ENCODE measurements at regions not wholly inside any gene's neighbourhood (a gene's known extent, or its start where the extent isn't known, plus 50 kb on each side); places are given as distances from the start of the nearest gene placed in this dataset.

GRCh38 chrX:11887175-11887574 lies 129.1 kb downstream of the MSL3 start:
- TF ChIP-seq EZH2 (IDR thresholded peaks at IDR 0.05; ENCODE audit: borderline replicate concordance, low read depth, low read length, severe bottlenecking) (no peak), CTCF (IDR thresholded peaks at IDR 0.05; ENCODE audit: extremely low read depth in 1 of 2, insufficient read depth in 1 of 2, low read depth in 1 of 2, low read length in 2 of 2) (no peak), POLR2A (IDR thresholded peaks at IDR 0.05; ENCODE audit: low read depth, low read length) (no peak)
